Skeletal muscle cell (primary cell): ENCODE measurements at regions not wholly inside any gene's neighbourhood (a gene's known extent, or its start where the extent isn't known, plus 50 kb on each side); places are given as distances from the start of the nearest gene placed in this dataset.
"Not testable (repeated sequence)": the region's sequence is repeated elsewhere in the genome, so short reads cannot be mapped to it uniquely, and the experiment has no call there.

Experiments
- DNase-seq: peaks from one replicate; pipeline ENCODE4 v3.0.0-alpha.2; 2010; ENCODE audit warnings: low read depth
- H3K4me3 ChIP-seq: 2 replicates; pipeline ENCODE4 v1.5.1; 2011; ENCODE audit warnings: low read depth, mild to moderate bottlenecking, control low read depth, low read length, moderate library complexity

DNA sequence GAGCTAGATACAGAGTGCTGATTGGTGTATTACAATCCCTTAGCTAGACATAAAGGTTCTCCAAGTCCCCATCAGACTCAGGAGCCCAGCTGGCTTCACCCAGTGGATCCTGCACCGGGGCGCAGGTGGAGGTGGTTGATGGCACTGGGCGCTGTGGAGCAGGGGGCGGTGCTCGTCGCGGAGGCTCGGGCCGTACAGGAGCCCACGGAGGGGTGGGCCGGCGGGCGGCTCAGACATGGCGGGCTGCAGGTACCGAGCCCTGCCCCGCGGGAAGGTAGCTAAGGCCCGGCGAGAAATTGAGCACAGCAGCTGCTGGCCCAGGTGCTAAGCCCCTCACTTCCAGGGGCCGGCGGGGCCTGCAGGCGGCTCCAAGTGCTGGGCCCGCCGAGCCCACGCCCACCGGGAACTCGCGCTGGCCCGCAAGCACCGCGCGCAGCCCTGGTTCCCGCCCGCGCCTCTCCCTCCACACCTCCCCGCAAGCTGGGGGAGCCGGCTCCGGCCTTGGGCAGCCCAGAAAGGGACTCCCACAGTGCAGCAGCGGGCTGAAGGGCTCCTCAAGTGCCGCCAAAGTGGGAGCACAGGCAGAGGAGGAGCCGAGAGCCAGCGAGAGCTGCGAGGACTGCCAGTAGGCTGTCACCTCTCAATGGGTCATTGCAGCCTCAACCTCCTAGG is 96.4 kb upstream of the MYO10 start:
- H3K4me3 ChIP-seq, DNase-seq: not testable (repeated sequence)

DNA sequence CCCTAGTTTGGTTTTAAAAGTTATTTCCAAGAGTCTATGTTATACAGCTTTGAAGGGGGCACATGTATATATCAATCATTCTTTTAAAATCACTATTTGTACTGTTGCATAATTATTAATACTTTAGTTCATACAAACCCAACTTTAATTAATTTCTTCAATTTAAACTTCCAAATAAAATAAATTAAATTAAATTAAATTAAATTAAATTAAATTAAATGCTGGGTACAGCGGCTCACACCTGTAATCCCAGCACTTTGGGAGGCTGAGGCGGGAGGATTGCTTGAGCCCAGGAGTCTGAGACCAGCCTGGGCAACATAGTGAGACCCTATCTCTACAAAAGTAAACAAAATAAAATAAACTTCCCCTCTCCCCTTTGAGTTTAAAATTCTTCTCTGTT is 98.9 kb upstream of the MYO10 start:
- not testable (repeated sequence) for H3K4me3 ChIP-seq, DNase-seq

- DNase-seq = no peak
- H3K4me3 ChIP-seq = no peak overlapping the region
Measured at GRCh38 chr5:17037751-17038150, 101.7 kb upstream of the MYO10 start.

DNA sequence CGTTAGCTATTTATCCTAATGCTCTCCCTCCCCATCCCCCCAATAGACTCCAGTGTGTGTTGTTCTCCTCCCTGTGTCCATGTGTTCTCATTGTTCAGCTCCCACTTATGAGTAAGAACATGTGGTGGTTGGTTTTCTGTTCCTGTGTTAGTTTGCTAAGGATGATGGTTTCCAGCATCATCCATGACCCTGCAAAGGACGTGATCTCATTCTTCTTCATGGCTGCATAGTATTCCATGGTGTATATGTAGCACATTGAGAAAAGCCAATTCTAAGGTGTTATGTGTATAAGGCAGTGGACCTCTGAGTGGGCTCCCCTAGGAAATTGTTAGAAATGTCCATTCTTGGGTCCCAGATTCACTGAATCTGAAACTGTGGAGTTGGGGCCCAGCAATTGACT is 103.1 kb upstream of the MYO10 start:
- DNase-seq = no peak
- H3K4me3 ChIP-seq = no peak overlapping the region

DNA sequence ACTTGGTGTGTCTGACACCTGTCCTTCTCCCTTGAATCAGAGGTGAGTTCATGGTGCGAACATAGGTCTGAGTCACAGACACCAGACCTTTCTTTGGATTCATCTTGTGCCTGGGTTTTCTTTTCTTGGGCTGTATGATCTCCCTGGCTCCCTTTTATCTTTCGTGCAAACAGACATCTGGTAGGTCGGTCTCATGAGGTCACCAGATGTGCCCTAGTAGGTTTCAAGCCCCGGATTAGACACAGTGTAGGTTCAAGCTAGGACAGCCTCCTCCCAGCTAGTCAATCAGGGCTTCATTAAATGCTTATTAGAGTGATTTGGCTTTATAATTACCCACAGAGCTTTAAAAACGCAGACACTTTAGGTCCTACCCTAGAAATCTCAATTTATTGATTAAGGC is 106.0 kb upstream of the MYO10 start:
- H3K4me3 ChIP-seq = no peak overlapping the region
- DNase-seq = no peak

DNA sequence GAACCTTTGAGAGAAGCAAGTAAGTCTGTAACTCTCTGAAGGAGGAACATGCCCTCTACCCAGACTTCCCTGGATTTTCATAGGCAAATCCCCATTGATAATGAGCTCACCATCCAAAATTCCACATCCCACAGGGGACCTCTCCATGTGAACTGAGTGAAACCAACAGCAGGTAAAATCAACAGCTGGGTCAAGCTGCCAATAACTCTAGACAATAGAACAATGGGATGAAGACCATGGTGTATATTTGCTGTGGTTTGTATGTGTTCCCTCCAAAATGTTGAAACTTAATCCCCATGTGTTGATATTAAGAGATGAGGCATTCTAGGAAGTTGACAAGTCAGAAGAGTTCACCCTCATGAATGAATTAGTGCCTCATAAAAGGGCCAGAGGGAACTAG is 110.2 kb upstream of the MYO10 start:
- no peak overlapping the region for H3K4me3 ChIP-seq
- DNase-seq = no peak

DNA sequence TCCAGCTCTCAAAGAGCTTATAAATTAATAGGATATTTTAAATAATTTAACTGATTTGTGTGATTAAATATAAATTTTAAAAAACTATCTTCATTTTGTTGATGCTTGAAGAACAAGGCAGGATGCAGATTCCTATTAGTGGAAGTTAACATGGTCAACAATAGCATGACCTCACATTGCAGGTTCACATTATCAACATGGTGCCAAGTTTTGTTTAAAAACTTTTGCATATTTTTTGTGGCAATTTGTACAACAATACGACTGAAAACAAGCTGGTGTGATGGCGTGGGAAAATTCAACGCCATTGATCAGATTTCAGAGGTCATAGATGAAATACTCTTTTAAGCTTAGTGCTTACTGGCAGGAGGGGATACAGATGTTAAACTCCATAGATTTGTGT is 114.1 kb upstream of the MYO10 start:
- no peak for DNase-seq
- H3K4me3 ChIP-seq = no peak overlapping the region

DNA sequence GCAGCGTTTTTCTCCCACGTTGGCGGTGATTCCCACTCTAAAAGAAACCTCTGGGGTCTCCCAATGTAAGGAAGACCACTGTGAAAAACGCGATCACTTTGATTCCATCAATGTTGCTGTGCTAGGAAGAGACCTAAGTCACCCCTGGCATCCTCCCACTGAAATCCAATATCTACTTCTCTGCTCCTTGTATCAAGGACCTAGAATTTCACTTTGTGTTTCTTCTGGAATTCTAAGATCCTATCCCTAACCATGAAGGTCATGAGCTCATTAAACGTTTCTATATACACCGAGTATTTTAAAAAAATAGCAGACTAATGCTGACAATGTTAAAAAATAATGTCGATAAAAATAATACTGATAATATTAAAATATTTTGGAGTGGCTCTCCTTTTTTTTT is 118.8 kb upstream of the MYO10 start:
- DNase-seq = no peak
- H3K4me3 ChIP-seq = no peak overlapping the region

DNA sequence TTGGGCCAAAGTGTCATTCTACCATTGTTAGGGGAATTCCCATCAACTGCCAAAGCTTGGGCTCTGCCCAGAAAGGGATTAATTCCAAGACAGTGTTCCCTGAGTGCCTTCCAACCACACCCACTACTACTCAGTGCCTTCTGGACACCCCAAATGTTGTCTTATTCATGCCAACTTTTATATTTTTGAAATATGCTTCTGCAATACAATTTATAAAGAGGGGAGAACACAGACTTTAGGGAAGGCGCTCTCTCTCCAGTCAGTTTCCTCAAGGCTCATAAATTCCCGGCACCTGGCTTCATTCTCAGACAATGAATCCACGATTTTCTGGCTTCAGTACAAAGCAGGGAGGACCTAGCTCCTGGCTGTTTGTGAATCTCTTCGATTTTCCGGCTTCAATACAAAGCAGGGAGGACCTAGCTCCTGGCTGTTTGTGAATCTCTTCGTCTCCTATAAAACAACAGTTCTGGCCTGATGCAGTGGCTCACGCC is 120.1 kb upstream of the MYO10 start:
- no peak overlapping the region for H3K4me3 ChIP-seq
- DNase-seq = no peak

DNA sequence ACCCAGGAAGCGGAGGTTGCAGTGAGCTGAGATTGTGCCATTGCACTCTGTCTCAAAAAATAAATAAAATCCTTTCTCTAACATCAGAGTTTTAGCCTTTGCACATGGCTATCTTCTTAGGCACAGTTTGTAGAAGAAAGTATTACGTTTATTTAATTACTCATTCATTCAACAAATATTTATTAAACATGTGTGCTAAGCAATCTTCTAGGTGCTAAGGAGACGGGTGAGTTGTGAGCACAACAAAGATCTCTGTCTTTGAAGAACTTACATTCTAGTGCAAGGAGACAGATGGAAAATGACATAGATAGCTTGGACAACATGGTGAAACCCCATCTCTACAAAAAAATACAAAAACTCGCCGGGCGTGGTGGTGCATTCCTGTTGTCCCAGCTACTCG is 122.3 kb upstream of the MYO10 start:
- no peak overlapping the region for H3K4me3 ChIP-seq
- no peak for DNase-seq

DNA sequence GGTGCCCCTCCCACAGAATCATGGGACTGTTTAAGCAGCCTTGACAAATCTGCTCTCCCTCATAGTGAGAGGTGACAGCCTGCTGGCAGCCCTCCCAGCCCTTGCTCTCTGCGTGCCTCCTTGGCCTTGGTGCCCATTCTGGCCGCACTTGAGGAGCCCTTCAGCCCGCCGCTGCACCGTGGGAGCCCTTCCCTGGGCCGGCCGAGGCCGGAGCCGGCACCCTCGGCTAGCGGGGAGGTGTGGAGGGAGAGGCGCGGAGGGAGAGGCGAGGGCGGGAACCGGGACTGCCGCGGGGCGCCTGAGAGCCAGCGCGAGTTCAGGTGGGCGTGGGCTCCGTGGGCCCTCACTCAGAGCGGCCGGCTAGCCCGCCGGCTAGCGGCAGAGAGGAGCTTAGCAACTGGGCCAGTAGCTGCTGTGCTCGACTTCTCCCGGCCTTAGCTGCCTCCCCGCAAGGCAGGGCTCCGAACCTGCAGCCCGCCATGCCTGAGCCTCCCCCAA is 125.9 kb upstream of the MYO10 start:
- no peak overlapping the region for H3K4me3 ChIP-seq
- no peak for DNase-seq

DNA sequence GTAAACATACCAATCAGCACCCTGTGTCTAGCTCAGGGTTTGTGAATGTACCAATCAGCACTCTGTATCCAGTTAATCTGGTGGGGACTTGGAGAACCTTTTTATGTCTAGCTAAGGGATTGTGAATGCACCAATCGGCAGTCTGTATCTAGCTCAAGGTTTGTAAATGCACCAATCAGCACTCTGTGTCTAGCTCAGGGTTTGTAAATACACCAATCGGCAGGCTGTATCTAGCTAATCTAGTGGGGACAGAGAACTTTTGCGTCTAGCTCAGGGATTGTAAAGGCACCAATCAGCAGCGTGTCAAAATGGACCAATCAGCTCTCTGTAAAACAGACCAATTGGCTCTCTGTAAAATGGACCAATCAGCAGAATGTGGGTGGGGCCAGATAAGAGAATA is 126.7 kb upstream of the MYO10 start:
- H3K4me3 ChIP-seq, DNase-seq: not testable (repeated sequence)

- no peak overlapping the region for H3K4me3 ChIP-seq
- no peak for DNase-seq
Measured at GRCh38 chr5:17064241-17064640, 128.2 kb upstream of the MYO10 start.

DNA sequence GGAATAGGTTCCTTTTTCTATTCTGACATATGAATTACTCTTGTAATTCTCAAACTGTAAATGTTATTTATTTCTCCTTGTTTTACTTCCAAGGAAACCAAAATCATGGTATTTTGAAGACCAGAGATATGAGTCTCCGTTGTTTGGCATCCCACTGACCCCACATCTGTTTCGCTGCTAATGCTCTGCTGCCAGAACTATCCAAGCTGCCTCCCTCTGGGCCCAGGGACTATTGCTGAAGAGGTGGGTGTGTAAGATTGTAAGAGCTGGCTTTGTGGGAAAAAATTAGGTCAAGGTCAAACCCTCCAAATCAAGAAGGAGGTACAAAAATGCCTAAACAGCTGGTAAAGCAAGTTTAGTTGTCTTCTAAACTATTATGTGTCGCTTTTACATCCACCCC is 129.4 kb upstream of the MYO10 start:
- H3K4me3 ChIP-seq = no peak overlapping the region
- no peak for DNase-seq

DNA sequence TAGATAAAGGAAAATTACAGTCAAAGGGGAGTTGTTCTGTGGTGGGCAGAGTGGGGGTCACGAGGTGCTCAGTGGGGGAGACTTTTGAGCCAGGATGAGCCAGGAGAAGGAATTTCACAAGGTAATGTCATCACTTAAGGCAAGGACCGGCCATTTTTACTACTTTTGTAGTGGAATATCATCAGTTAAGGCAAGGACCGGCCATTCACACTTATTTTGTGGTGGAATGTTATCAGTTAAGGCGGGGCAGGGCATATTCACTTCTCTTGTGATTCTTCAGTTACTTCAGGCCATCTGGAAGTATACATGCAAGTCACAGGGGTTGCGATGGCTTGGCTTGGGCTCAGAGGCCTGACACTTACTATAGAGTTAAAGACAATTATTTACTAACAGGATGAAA is 129.9 kb upstream of the MYO10 start:
- not testable (repeated sequence) for H3K4me3 ChIP-seq, DNase-seq

GRCh38 chr5:17067657-17068392 is 131.7 kb upstream of the MYO10 start:
- no peak for DNase-seq
- H3K4me3 ChIP-seq = no peak overlapping the region

DNA sequence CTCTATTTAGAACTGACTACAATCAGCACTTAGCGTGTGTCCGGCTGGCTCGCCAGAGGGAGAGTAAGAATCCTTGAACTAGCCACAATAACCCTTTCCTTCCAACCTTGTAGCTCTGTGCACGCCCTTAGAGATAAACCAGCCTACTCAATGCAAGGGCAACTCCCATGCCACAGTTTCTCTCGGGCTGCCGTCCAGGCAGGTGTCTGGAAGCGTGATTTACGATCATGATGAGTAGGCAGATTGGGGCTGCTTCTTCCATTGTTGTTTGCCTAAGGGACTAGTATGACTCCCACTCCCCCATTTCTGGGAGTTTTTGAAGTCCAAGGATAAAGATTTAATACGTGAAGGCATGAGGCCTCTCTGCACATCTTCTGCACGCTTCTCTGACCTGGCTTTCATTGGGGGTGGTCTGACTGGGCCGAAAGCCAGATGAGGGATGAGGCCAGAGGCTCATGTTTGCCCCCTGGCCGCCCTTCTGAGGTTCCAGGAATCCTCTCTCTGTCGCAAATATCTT is 134.0 kb upstream of the MYO10 start:
- DNase-seq = no peak
- no peak overlapping the region for H3K4me3 ChIP-seq

DNA sequence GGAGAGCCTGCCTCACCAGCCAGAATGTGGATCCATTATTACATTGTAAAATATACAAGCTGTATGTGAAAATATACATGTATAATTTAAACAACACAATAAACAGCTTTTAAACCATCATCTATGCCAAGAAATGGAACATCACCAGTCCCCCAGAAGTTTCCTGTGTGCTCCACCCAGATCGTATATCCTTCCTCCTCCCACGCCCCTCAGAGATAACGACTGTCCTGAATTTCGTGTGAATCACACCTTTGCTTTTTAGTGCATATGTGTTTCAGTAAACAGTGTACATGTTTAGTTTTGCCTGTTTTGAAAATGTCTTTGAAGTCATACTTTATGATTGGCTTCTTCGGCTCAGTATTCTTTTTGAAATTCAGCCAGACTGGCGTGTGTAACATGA is 134.6 kb upstream of the MYO10 start:
- DNase-seq = no peak
- no peak overlapping the region for H3K4me3 ChIP-seq

DNA sequence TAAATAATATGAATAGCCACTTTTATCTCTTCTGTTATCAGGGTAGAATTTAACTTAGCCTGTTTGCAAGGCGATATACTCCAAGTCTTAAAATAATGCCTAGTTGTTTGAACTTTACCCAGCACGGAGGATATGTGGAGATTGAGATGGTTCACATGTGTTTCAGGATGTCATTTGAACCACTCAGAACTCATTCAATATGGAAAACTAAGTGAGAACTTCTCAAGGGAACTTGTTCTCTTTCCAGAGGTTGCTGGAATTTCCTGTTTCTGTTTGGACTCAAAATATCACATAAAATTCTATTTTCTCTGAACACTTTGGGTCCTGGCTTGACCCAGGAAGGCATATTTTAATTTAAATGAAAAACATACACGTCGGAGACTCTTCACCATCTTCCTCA is 139.1 kb upstream of the MYO10 start:
- DNase-seq = no peak

DNA sequence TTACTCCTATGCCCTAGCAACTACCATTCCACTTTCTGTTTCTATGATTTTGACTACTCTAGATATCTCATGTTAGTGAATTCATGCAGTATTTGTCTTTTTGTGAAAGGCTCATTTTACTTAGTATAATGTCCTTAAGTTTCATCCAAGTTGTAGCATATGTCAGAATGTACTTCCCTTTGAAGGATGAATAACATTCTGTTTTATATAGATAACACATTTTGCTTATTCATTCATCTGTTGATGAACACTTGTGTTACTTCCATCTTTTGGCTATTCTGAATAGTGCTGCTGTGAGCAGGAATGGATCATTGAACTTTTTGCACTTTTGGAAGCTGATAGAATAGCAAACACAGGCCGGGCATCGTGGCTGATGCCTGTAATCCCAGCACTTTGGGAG is 140.2 kb upstream of the MYO10 start:
- no peak overlapping the region for H3K4me3 ChIP-seq
- DNase-seq = no peak

More for the DNA sequence above, 139.1 kb upstream of the MYO10 start:
- no peak overlapping the region for H3K4me3 ChIP-seq
